GM12878 (cell line): ENCODE measurements at regions not wholly inside any gene's neighbourhood (a gene's known extent, or its start where the extent isn't known, plus 50 kb on each side); places are given as distances from the start of the nearest gene placed in this dataset.

ENCODE experiments used
- ATAC-seq: fragments of 200-7000 bp; cut with Tn5 transposase; 3 replicates; pipeline ENCODE4 v1.9.1; 2020; ENCODE audit warnings: mild to moderate bottlenecking, moderate library complexity
- BruUV-seq: library from RNA; stranded (reverse); fragments of 400-500 nt; replicated peaks from 2 replicates; lab custom pipeline; 2021; lab: Mats Ljungman, UMichigan
- CTCF ChIA-PET: fragments of 300-600 bp; sonication (Branson Sonifier 250); formaldehyde crosslinking; extraction: SDS; loops from one replicate; lab custom pipeline; 2021; ENCODE audit warnings: inconsistent platforms; lab: Yijun Ruan, JAX
- POLR2A ChIA-PET: fragments of 350-600 bp; formaldehyde crosslinking; extraction: SDS; loops from one replicate; lab custom pipeline; 2021; ENCODE audit warnings: inconsistent platforms; lab: Charles Lee
- RAD21 ChIA-PET: fragments of 300-600 bp; sonication (Branson Sonifier 250); formaldehyde crosslinking; loops from one replicate; lab custom pipeline; 2023; ENCODE audit warnings: antibody characterized with exemption; ENCODE audit not compliant: unreplicated experiment; lab: Charles Lee
- SMC1A ChIA-PET: fragments of 300-600 bp; sonication (Branson Sonifier 250); formaldehyde crosslinking; loops from one replicate; lab custom pipeline; 2023; ENCODE audit not compliant: unreplicated experiment, uncharacterized antibody; lab: Charles Lee
- DNase-seq: peaks from one replicate; pipeline ENCODE4 v3.0.0-alpha.2; 2011; ENCODE audit warnings: low read depth, low spot score
- FAIRE-seq: peaks from 3 replicates; lab custom pipeline; 2011; peaks lifted over from hg19 to GRCh38; lab: Jason Lieb, UNC
- H2AFZ ChIP-seq: 2 replicates; pipeline ENCODE4 v1.6.0; 2011; ENCODE audit warnings: low read depth, low read length, control low read depth; ENCODE audit not compliant: control insufficient read depth
- H3K27ac ChIP-seq: 2 replicates; pipeline ENCODE4 v1.5.1; 2011; ENCODE audit warnings: control low read depth; ENCODE audit not compliant: control insufficient read depth, insufficient read depth
- H3K27me3 ChIP-seq, 2 experiments: replicated peaks in 1 of 2; 2 replicates each; pipeline versions ENCODE4 v1.6.0 to v1.6.1; 2011; ENCODE audit warnings: low read length in 1 of 2; ENCODE audit not compliant: control insufficient read depth in 2 of 2, insufficient read depth in 2 of 2
- H3K36me3 ChIP-seq, 2 experiments: 2 replicates each; pipeline ENCODE4 v1.5.1; 2011; ENCODE audit warnings: low read length in 1 of 2; ENCODE audit not compliant: control insufficient read depth in 2 of 2, insufficient read depth in 2 of 2
- H3K4me1 ChIP-seq: 2 replicates; pipeline ENCODE4 v1.6.1; 2011; ENCODE audit warnings: mild to moderate bottlenecking, low read length, moderate library complexity, mixed read lengths; ENCODE audit not compliant: control insufficient read depth, insufficient read depth
- H3K4me2 ChIP-seq: 2 replicates; pipeline ENCODE4 v1.6.0; 2011; ENCODE audit warnings: control low read depth; ENCODE audit not compliant: control insufficient read depth, insufficient read depth
- H3K4me3 ChIP-seq: fragments of 200-600 bp; sonication (generic); 2 replicates; pipeline ENCODE4 v1.5.1; 2016
- H3K79me2 ChIP-seq: 2 replicates; pipeline ENCODE4 v1.6.0; 2011; ENCODE audit warnings: low read length; ENCODE audit not compliant: control insufficient read depth, insufficient read depth
- H3K9ac ChIP-seq: 2 replicates; pipeline ENCODE4 v1.8.0; 2011; ENCODE audit warnings: low read length, control low read depth, mixed read lengths; ENCODE audit not compliant: control insufficient read depth, insufficient read depth
- H3K9me3 ChIP-seq: replicated peaks from 3 replicates; pipeline ENCODE4 v1.5.1; 2011; ENCODE audit warnings: mild to moderate bottlenecking, low read length; ENCODE audit not compliant: control insufficient read depth, insufficient read depth
- H4K20me1 ChIP-seq: 2 replicates; pipeline ENCODE4 v1.6.0; 2011; ENCODE audit not compliant: control insufficient read depth, insufficient read depth
- ASH2L ChIP-seq: fragments of 300-600, 200-600 bp; sonication (generic); IDR thresholded peaks from 2 replicates; pipeline ENCODE4 v1.6.1; 2017; ENCODE audit warnings: low read depth, mild to moderate bottlenecking, borderline replicate concordance
- BHLHE40 ChIP-seq, 2 experiments: fragments of 450-650 bp in 1 of 2; IDR thresholded peaks; 2 replicates each; pipeline ENCODE4 v1.6.1; 2011 to 2017; ENCODE audit warnings: low read depth in 2 of 2, borderline replicate concordance in 1 of 2, improper control_type of control experiment in 1 of 2, low read length in 1 of 2, mild to moderate bottlenecking in 1 of 2
- CHD1 ChIP-seq: IDR thresholded peaks from 2 replicates; pipeline ENCODE4 v1.6.1; 2012; ENCODE audit warnings: low read depth, low read length, improper control_type of control experiment
- DPF2 ChIP-seq: fragments of 450-650 bp; IDR thresholded peaks from 2 replicates; pipeline ENCODE4 v1.6.1; 2017; ENCODE audit warnings: mild to moderate bottlenecking
- EED ChIP-seq: sonication (generic); IDR thresholded peaks from 2 replicates; pipeline ENCODE4 v1.6.1; 2016; ENCODE audit warnings: antibody characterized with exemption, low read depth
- GATAD2B ChIP-seq: fragments of 450-650 bp; conservative IDR thresholded peaks from 2 replicates; pipeline ENCODE4 v1.6.1; 2017; ENCODE audit warnings: low read depth, mild to moderate bottlenecking, moderate library complexity
- HSF1 ChIP-seq: fragments of 150-350 bp; IDR thresholded peaks from 2 replicates; pipeline ENCODE4 v1.6.1; 2014; ENCODE audit warnings: mild to moderate bottlenecking, low read depth, low read length
- IKZF1 ChIP-seq: fragments of 450-650 bp; conservative IDR thresholded peaks from 2 replicates; pipeline ENCODE4 v1.6.1; 2017; ENCODE audit warnings: antibody characterized with exemption, mild to moderate bottlenecking
- JUNB ChIP-seq: IDR thresholded peaks from 2 replicates; pipeline ENCODE4 v1.6.1; 2016; ENCODE audit warnings: antibody characterized with exemption, mild to moderate bottlenecking
- NR2F1 ChIP-seq: fragments of 450-650 bp; conservative IDR thresholded peaks from 2 replicates; pipeline ENCODE4 v1.6.1; 2017; ENCODE audit warnings: mild to moderate bottlenecking
- PML ChIP-seq: IDR thresholded peaks from 2 replicates; pipeline ENCODE4 v1.6.1; 2012; ENCODE audit warnings: low read length, inconsistent platforms
- RCOR1 ChIP-seq: conservative IDR thresholded peaks from 2 replicates; pipeline ENCODE4 v1.6.1; 2012; ENCODE audit warnings: low read depth, low read length, improper control_type of control experiment
- RELB ChIP-seq: fragments of 450-650 bp; IDR thresholded peaks from 2 replicates; pipeline ENCODE4 v1.6.1; 2017; ENCODE audit warnings: low read depth, mild to moderate bottlenecking, moderate library complexity
- RFX5 ChIP-seq: IDR thresholded peaks from 2 replicates; pipeline ENCODE4 v1.6.1; 2011; ENCODE audit warnings: low read depth, low read length, improper control_type of control experiment
- STAT3 ChIP-seq: IDR thresholded peaks from 2 replicates; pipeline ENCODE4 v1.6.1; 2011; ENCODE audit warnings: low read depth, low read length, improper control_type of control experiment
- TBL1XR1 ChIP-seq: IDR thresholded peaks from 2 replicates; pipeline ENCODE4 v1.6.1; 2012; ENCODE audit warnings: low read depth, low read length, improper control_type of control experiment
- ZBTB33 ChIP-seq: fragments of 450-650 bp; IDR thresholded peaks from 2 replicates; pipeline ENCODE4 v1.6.1; 2017; ENCODE audit warnings: mild to moderate bottlenecking
- ZSCAN29 ChIP-seq: fragments of 450-650 bp; IDR thresholded peaks from 2 replicates; pipeline ENCODE4 v1.6.1; 2017; ENCODE audit warnings: mild to moderate bottlenecking, moderate library complexity
- WGBS: methylation state at CpG from one replicate; pipeline ENCODE4 v1.1.6; 2016; ENCODE audit warnings: low lambda C conversion rate; ENCODE audit not compliant: insufficient replicate concordance, insufficient coverage; ENCODE audit errors: missing lambda C conversion rate; 5-methylcytosine and 5-hydroxymethylcytosine counted together
- in situ Hi-C: fragments of 300-500 bp; cut with MboI; formaldehyde crosslinking; loops from 9 replicates; pipeline ENCODE4 v1.14.3; 2018; ENCODE audit warnings: mixed read lengths
- intact Hi-C: fragments of 100-400 bp; cut with micrococcal nuclease; formaldehyde crosslinking; loops from one replicate; pipeline ENCODE4 v1.14.2; 2022; ENCODE audit not compliant: unreplicated experiment

GRCh38 chr21:41641821-41642701 is 124.8 kb downstream of the RIPK4 start:
- ChIA-PET SMC1A (interaction anchor here (0.6 to 1.5 kb wide), 5 partner anchors 20 to 175 kb away, joined by 3 to 6 read pairs (median 3); no protein-coding TSS in a partner anchor), POLR2A (interaction anchor here (0.7 to 2.0 kb wide), 5 partner anchors 10 to 126 kb away, joined by 3 to 6 read pairs (median 4); no protein-coding TSS in a partner anchor), RAD21 (interaction anchor here (0.6 to 1.4 kb wide), 9 partner anchors 8 to 364 kb away, joined by 3 to 5 read pairs (median 3); no protein-coding TSS in a partner anchor), CTCF (interaction anchor here (0.7 to 1.5 kb wide), 3 partner anchors 30 to 126 kb away, joined by 3 to 5 read pairs (median 4); no protein-coding TSS in a partner anchor)
- H3K9ac ChIP-seq: no peak overlapping the region
- H3K4me3 ChIP-seq: no peak overlapping the region
- no TSS peak for BruUV-seq
- in situ Hi-C loops: no loop called here
- intact Hi-C loops: no loop called here
- no peak overlapping the region for H2AFZ ChIP-seq
- no peaks in the 10 kb centered on the region for H4K20me1 ChIP-seq
- FAIRE-seq (no peak), ATAC-seq (peak; percentile 72), DNase-seq (no peak)
- H3K36me3 ChIP-seq: no peaks in the 10 kb centered on the region
- no peaks in the 10 kb centered on the region for H3K27me3 ChIP-seq
- no peak overlapping the region for H3K4me2 ChIP-seq
- H3K27ac ChIP-seq: no peak overlapping the region
- no peaks in the 10 kb centered on the region for H3K79me2 ChIP-seq
- no peaks in the 10 kb centered on the region; the same call in 2 of the 3 replicates for H3K9me3 ChIP-seq
- H3K4me1 ChIP-seq: no peaks in the 10 kb centered on the region
- WGBS: 28% methylated on average over 16 of the region's 16 CpGs
- TF ChIP-seq NR2F1 (peak; percentile 44; the same call in 1 of the 2 replicates), IKZF1 (peak; percentile 81), PML (no peak), RFX5 (no peak), ZSCAN29 (no peak), HSF1 (no peak), CHD1 (no peak), JUNB (no peak), RCOR1 (no peak), RELB (peak; percentile 68; the same call in 1 of the 2 replicates), ZBTB33 (no peak), EED (peak; percentile 44; the same call in 1 of the 2 replicates), BHLHE40 (IDR thresholded peaks at IDR 0.05; ENCODE audit: borderline replicate concordance in 1 of 2, low read depth in 2 of 2, low read length in 1 of 2) (no peak), GATAD2B (peak; percentile 40; the same call in 1 of the 2 replicates), TBL1XR1 (no peak), STAT3 (no peak), ASH2L (no peak), DPF2 (peak; percentile 42; the same call in 1 of the 2 replicates)
